NCI-H2227 (cell line): ENCODE measurements at regions not wholly inside any gene's neighbourhood (a gene's known extent, or its start where the extent isn't known, plus 50 kb on each side); places are given as distances from the start of the nearest gene placed in this dataset.
A peak's percentile ranks its signal among the peaks of the same experiment; 100 is the strongest.
"Not testable (repeated sequence)": the region's sequence is repeated elsewhere in the genome, so short reads cannot be mapped to it uniquely, and the experiment has no call there.

Experiments
- DNase-seq: peaks from one replicate; lab custom pipeline; 2025; ENCODE audit not compliant: unreplicated experiment; lab: John Stamatoyannopoulos, UW

DNA sequence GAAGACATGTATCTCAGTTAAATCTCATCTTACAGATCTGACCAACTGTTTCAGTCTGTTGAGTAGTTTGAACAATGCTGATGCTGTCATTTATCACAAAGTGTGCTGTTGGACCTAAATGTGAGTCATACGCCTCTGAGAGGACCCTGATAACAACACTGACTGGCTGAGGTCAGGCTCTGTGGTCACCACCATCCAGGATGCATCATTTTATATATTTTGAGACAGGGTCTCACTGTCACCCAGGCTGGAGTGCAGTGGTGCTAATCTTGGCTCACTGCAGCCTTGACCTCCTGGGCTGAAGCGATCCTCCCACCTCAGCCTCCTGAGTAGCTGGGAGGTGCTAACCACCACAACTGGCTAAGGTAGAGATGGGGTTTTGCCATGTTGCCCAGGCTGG lies 181.0 kb upstream of the RGS6 start:
- no peak for DNase-seq

DNA sequence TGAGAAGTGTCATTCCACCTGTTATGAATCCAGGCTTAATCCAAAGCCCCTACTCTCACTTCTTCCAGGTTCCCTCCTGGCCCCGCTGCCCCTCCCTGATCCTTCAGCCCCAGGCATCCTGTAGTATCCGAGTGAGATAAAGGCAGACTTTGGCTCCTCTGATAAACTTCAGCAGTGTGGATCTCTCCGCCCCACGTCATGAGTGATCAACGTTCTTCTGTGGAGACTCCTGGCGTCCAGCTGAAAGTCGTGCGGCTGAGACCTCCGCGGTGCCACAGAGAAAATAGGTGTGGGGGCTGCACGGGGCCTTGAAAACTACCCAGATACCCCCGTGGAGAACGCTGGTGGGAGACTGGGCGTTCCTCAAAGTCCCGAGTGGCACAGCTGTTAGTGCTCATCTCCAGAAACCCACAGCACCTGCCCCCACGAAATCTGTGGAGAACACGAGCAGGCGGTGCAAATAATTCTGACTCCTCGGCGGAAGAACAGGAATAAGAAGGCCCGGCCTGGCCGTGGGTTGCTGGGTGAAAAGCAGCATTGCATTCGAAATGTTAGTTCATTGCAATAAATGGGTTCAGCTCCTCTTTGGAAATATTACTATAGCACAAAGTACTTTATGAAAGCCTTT lies 180.0 kb upstream of the RGS6 start:
- no peak for DNase-seq

DNA sequence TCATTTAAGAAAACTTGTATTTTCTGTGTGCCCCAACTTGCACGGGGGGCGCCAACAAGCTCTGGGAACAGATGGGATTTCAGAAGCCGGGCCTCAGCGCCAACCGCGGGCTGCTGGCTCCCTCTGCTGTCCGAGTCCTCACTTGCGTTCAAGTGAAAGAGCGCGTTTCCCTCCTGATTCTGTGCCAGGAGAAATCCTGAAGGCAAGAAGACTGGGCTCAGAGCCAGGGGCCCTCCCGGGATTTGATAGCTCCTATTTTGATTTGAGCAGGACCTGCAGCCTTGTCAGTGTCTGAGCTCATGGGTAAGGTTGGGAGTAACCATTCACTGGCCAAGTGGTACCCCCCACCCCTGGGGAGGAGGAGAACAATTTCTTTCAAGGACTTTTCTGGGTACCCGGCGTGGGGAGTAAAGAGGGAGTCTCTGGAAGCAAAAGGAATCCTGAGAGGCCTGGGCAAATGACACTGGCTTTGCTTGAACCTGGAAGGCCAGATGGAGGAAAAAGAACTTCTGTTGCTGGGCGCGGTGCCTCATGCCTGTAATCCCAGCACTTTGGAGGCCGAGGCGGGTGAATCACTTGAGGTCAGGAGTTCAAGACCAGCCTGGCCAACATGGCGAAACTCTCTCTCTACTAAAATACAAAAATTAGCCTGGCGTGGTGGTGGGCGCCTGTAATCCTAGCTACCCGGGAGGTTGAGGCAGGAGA lies 179.0 kb upstream of the RGS6 start:
- DNase-seq = peak; percentile 90

- no peak for DNase-seq
Observed at GRCh38 chr14:71753976-71754375, 178.3 kb upstream of the RGS6 start.

DNA sequence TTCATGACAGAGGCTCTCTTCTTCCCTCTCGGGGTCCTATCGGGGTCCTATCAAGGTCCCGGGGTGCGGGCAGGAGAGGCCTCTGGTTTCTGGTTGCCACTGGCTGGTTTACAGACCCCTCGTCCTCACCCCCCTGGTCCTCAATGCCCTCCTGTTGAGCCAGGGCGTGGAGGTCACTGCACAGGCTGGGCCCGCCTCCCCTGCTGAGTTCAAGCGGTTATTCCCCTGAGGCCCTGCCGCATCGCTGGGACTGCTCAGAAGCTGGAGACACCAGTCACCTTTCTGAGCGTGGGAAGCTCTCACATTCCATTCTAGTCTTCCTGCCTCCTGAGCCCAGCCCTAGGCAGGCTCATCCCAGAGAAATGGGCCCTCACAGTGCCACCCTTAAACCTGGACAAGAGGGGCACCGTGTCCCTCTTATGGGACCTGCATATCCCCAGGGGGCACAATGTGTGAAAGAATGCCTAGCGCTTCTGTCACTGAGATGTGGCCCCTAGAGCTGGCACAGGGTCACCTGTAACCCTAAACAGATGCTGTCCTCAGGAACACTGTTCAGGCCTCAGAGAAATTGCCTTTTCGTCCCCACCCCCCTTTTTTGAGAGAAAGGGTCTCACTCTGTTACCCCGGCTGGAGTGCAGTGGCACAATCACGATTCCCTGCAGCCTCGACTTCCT lies 177.7 kb upstream of the RGS6 start:
- DNase-seq = no peak

- no peak for DNase-seq
Observed at GRCh38 chr14:71758229-71758951, 173.8 kb upstream of the RGS6 start.

DNA sequence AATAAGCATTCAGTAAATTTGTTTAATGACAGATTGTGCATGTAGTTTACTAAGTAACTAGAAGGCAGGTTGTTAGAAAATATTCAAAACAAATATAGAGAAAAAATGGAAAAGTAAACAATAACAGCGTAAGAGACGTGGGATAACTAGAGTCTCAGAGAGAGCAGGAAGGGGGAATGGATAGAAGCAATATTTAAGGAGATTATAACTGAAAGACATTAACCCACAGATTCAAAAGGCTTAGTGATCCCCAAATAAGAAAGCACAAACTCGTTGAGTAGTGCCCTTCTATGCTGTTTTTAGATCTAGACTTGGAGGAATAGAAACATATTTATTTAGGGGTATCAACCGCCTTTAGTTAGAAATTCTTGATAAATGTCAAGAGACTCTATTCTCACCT lies 169.7 kb upstream of the RGS6 start:
- DNase-seq = no peak

- no peak for DNase-seq
Observed at GRCh38 chr14:71764701-71765382, 167.4 kb upstream of the RGS6 start.

DNA sequence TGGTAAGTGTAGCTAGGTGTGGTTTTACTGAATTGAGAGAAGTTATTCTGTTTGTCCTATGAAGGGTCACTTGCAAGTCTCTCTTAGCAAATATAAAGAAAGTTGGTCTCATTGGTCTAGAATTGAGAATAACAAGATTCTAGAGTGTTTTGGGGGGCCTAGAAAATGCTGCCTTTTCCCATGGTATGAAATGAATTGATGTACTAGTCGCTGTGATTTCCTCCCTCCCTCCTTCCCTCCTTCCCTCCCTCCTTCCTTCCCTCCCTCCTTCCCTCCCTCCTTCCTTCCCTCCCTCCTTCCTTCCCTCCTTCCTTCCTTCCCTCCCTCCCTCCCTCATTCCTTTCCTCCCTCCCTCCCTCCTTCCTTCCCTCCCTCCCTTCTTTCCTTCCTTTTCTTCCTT lies 166.7 kb upstream of the RGS6 start:
- no peak for DNase-seq

- DNase-seq = no peak
Observed at GRCh38 chr14:71770431-71770830, 161.8 kb upstream of the RGS6 start.

DNA sequence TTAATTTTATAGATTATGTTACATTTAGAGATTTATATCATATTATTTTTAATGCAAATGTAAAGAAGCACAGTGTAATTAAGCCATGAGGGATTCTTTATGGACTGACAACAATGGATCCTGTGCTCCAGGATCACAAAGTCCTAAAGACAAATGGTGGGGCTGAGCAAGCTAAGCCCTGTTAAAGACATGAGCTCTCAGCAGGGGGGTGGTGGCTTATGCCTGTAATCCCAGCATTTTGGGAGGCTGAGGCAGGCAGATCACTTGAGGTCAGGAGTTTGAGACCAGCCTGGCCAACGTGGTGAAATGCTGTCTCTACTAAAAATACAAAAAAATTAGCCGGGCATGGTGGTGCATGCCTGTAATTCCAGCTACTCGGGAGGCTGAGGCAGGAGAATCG lies 160.8 kb upstream of the RGS6 start:
- DNase-seq = not testable (repeated sequence)

DNA sequence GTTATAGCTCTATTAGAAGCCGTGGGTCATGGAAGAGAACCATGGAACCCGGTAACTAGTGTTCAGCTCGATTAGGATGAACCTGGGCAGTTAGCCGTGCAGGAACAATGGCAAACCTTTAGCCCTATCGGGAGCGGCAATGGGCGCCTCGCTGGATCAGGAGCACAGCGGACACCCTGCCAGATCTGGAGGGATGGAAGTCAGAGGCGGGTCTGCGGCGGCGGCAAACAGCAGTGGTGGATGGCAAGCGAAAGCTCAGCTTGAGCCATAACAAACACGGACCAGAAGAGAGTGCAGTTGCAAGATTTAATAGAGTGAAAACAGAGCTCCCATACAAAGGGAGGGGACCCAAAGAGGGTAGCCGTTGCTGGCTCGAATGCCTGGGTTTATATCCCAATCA lies 160.2 kb upstream of the RGS6 start:
- DNase-seq = not testable (repeated sequence)

DNA sequence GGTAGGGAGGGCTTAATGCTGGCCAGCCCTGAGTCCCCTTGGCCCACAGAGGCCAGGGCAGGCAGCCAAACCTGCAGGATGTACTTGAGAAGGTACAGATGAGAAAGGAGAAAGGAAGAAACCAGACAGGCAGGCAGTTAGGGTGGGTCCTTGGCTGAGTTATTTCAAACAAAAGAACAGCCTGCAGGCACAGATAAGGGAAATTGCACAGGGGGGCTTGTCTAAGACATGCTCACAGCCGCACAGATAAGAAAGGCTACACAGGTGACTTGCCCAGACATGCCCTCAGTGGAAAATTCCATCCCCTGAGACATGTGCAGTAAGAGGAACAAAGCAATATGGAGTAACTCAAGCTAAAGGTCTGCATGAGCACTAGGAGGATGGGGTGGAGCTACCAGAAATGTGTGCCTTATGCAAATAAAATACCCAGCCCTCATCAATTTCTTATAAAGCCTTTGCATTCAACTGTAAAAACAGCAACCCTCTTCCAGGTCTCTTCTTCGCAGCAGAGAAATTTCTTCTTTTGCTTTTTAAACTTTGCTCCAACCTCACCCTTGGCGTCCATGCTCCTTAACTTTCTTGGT lies 158.2 kb upstream of the RGS6 start:
- no peak for DNase-seq

GRCh38 chr14:71776471-71777360 lies 155.5 kb upstream of the RGS6 start:
- no peak for DNase-seq

DNA sequence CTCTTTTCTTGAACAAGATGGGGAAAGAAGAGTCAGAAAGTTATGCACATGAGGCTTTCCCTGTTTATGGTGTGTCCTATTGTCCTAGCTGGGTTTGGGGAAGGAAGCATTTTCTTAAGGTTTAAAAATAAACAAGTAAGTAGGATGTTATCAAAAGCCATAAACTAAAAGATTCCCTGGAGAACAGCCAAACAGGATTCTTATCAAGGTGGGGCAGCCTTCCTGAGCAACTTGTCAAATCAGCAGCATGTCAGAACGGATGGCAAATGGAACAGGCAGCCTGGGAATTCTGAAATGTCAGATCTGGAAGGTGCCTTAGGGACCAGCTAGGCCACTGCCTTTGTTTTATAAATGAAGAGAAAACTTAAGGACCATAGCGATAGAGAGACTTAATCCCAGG lies 152.2 kb upstream of the RGS6 start:
- no peak for DNase-seq

- no peak for DNase-seq
Observed at GRCh38 chr14:71780822-71781221, 151.4 kb upstream of the RGS6 start.

DNA sequence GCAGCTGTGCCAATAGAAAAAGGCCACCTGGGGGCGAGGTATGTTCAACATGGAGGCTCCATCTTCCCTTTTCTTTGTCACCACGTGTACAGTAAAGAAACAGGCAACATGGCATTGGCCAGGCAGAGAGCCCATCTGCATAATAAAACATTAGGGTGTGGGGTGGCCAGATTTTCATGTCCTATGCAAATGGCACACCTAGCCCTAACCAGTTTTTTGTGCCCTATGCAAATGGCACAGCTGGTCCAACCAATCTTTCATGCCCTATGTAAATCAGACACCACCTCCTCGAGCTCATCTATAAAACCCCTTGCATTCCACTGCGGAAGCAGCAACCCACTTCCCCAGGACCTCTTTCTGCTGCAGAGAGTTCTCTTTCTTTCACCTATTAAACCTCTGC lies 149.1 kb upstream of the RGS6 start:
- DNase-seq = no peak

- DNase-seq = no peak
Observed at GRCh38 chr14:71783786-71784185, 148.4 kb upstream of the RGS6 start.

- no peak for DNase-seq
Observed at GRCh38 chr14:71789005-71789404, 143.2 kb upstream of the RGS6 start.

DNA sequence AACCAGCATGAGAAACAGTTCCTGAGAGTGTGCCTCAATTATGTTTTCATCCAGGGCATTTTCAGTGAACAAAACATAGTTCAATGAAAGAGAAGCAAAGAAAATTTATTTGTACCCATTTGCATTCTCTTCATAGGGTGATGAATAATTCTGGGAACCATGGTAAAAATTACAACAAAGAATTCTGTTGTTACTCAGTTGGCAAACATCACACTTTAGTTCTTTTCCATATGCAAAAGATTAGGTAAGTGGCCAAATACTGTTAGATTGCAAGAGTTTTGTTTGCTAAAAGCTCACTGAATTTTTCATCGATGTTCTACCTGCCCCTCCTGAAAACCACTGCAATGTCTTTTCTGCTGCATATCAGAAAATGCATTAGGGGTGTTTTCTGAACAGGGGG lies 132.4 kb upstream of the RGS6 start:
- no peak for DNase-seq
